MM.1S (cell line): ENCODE measurements at regions not wholly inside any gene's neighbourhood (a gene's known extent, or its start where the extent isn't known, plus 50 kb on each side); places are given as distances from the start of the nearest gene placed in this dataset.

Source experiments
- CTCF ChIP-seq: fragments of 300-600 bp; sonication (generic); IDR thresholded peaks from 2 replicates; pipeline ENCODE4 v1.5.1; 2016; ENCODE audit warnings: antibody characterized with exemption, low read length, mixed read lengths
- EZH2 ChIP-seq: fragments of 300-600 bp; sonication (generic); optimal IDR thresholded peaks from 2 replicates; pipeline ENCODE3; 2017; ENCODE audit warnings: low read depth, mild to moderate bottlenecking, antibody characterized with exemption, low read length, mixed read lengths

DNA sequence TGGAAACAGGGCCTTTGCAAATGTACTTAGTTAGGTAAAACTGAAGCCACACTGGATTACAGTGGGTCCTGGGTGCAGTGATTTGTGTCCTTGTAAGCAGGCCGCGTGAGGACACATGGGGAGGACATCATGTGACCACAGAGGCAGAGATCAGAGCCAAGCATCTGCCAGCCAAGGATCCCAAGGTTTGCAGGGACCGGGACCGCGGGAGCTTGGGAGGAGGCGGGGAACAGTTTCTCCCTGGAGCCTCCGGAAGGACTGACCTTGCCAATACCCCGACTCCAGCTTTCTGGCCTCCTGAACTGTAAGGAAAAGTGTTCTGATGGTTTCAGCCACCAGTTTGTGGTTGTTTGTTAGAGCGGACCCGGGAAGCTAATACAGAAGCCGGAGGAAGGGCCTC lies 500.9 kb downstream of the PREX1 start:
- TF ChIP-seq CTCF (no peak), EZH2 (no peak)
